ENCODE measurements at regions not wholly inside any gene's neighbourhood (a gene's known extent, or its start where the extent isn't known, plus 50 kb on each side); places are given as distances from the start of the nearest gene placed in this dataset.

GRCh38 chr15:47351501-47351900, 365.8 kb upstream of the SEMA6D start:
- no peaks in the 10 kb centered on the region for H3K36me3 ChIP-seq (replicated peaks in 1 of 2; ENCODE audit: control extremely low read depth in 1 of 2, control insufficient read depth in 1 of 2, extremely low read depth in 1 of 2, insufficient read depth in 2 of 2, low read length in 1 of 2)
- CTCF ChIA-PET = interaction anchor here (0.6 kb wide), 1 partner anchor 1000 kb away, joined by 4 read pairs; no protein-coding TSS in a partner anchor
- intact Hi-C loops (cut with micrococcal nuclease) = no loop called here

GRCh38 chr15:47352217-47352616, 365.1 kb upstream of the SEMA6D start:
- Histone ChIP-seq H4K20me1 (ENCODE audit: control insufficient read depth, insufficient read depth, low read length, poor library complexity, severe bottlenecking) (no peaks in the 10 kb centered on the region), H3K36me3 (replicated peaks in 1 of 2; ENCODE audit: control extremely low read depth in 1 of 2, control insufficient read depth in 1 of 2, extremely low read depth in 1 of 2, insufficient read depth in 2 of 2, low read length in 1 of 2) (no peaks in the 10 kb centered on the region), H3K9me3 (ENCODE audit: control extremely low read depth in 1 of 3, control insufficient read depth in 2 of 3, insufficient read depth in 1 of 3, low read length in 2 of 3) (peaks cover 0 to 1% (median 0%) of the 10 kb centered on the region in 3 donors), H3K79me2 (ENCODE audit: control insufficient read depth, insufficient read depth, low read length) (no peaks in the 10 kb centered on the region), H3K27ac (ENCODE audit: low read length in 2 of 2) (no peak overlapping the region), H3K4me1 (ENCODE audit: control insufficient read depth in 2 of 2, insufficient read depth in 2 of 2, low read length in 2 of 2) (no peaks in the 10 kb centered on the region), H3K4me2 (replicated peaks; ENCODE audit: low read depth, low read length, poor library complexity, severe bottlenecking) (no peak overlapping the region), H3K27me3 (replicated peaks in 1 of 4; ENCODE audit: control extremely low read depth in 1 of 4, control insufficient read depth in 3 of 4, insufficient read depth in 4 of 4, low read length in 3 of 4) (no peaks in the 10 kb centered on the region), H3K4me3 (ENCODE audit: control extremely low read depth in 1 of 5, extremely low read depth in 1 of 5, insufficient read depth in 1 of 5, low read depth in 2 of 5, low read length in 4 of 5) (no peak overlapping the region), H2AFZ (ENCODE audit: insufficient read depth, low read depth, low read length, poor library complexity, severe bottlenecking) (no peak overlapping the region), H3K9ac (ENCODE audit: low read length) (no peak overlapping the region)
- Mint-ChIP-seq H3K27me3 (no peaks in the 10 kb centered on the region), H3K9me3 (ENCODE audit: insufficient read depth) (no peaks in the 10 kb centered on the region), H3K4me1 (no peaks in the 10 kb centered on the region), H3K27ac (no peak overlapping the region), H3K4me3 (no peak overlapping the region)
- WGBS (ENCODE audit: insufficient coverage) = no CpG with 5 or more reads among the region's 3 CpGs
- intact Hi-C loops (cut with micrococcal nuclease) = no loop called here
- no peak for TF ChIP-seq CTCF (IDR thresholded peaks at IDR 0.05)
- no peak for TF ChIP-seq EZH2 (IDR thresholded peaks at IDR 0.05; ENCODE audit: borderline replicate concordance, insufficient read depth, low read depth, low read length, poor library complexity, severe bottlenecking)
- no peak for ATAC-seq (ENCODE audit: low read depth)
- DNase-seq = no peak
- CTCF ChIA-PET = no interaction called here
- POLR2A ChIA-PET = no interaction called here

More at GRCh38 chr15:47351501-47351900, 365.8 kb upstream of the SEMA6D start:
- DNase-seq = no peak
- H3K4me3 ChIP-seq (ENCODE audit: control extremely low read depth in 1 of 5, extremely low read depth in 1 of 5, insufficient read depth in 1 of 5, low read depth in 2 of 5, low read length in 4 of 5) = no peak overlapping the region
- H3K4me2 ChIP-seq (replicated peaks; ENCODE audit: low read depth, low read length, poor library complexity, severe bottlenecking) = no peak overlapping the region
- H3K27ac ChIP-seq (ENCODE audit: low read length in 2 of 2) = no peak overlapping the region
- H2AFZ ChIP-seq (ENCODE audit: insufficient read depth, low read depth, low read length, poor library complexity, severe bottlenecking) = no peak overlapping the region
- H3K9me3 Mint-ChIP-seq (ENCODE audit: insufficient read depth) = no peaks in the 10 kb centered on the region
- no peaks in the 10 kb centered on the region for H3K4me1 Mint-ChIP-seq
- no peaks in the 10 kb centered on the region for H3K79me2 ChIP-seq (ENCODE audit: control insufficient read depth, insufficient read depth, low read length)
- H3K4me1 ChIP-seq (ENCODE audit: control insufficient read depth in 2 of 2, insufficient read depth in 2 of 2, low read length in 2 of 2) = no peaks in the 10 kb centered on the region
- H3K27me3 ChIP-seq (replicated peaks in 1 of 4; ENCODE audit: control extremely low read depth in 1 of 4, control insufficient read depth in 3 of 4, insufficient read depth in 4 of 4, low read length in 3 of 4) = no peaks in the 10 kb centered on the region
- no peak for ATAC-seq (ENCODE audit: low read depth)
- H4K20me1 ChIP-seq (ENCODE audit: control insufficient read depth, insufficient read depth, low read length, poor library complexity, severe bottlenecking) = no peaks in the 10 kb centered on the region
- H3K27me3 Mint-ChIP-seq = no peaks in the 10 kb centered on the region
- H3K4me3 Mint-ChIP-seq = no peak overlapping the region
- H3K27ac Mint-ChIP-seq = no peak overlapping the region
- H3K9ac ChIP-seq (ENCODE audit: low read length) = no peak overlapping the region
- TF ChIP-seq EZH2 (IDR thresholded peaks at IDR 0.05; ENCODE audit: borderline replicate concordance, insufficient read depth, low read depth, low read length, poor library complexity, severe bottlenecking) (no peak), CTCF (IDR thresholded peaks at IDR 0.05) (no peak)
- POLR2A ChIA-PET = no interaction called here
- peaks cover 0 to 1% (median 0%) of the 10 kb centered on the region in 3 donors for H3K9me3 ChIP-seq (ENCODE audit: control extremely low read depth in 1 of 3, control insufficient read depth in 2 of 3, insufficient read depth in 1 of 3, low read length in 2 of 3)

All from B cell (primary cell).